Osteoblast (primary cell): ENCODE measurements at regions not wholly inside any gene's neighbourhood (a gene's known extent, or its start where the extent isn't known, plus 50 kb on each side); places are given as distances from the start of the nearest gene placed in this dataset.

Experiments used
- DNase-seq: peaks from one replicate; pipeline ENCODE4 v3.0.0; 2011; ENCODE audit warnings: low spot score, mixed read lengths; ENCODE audit not compliant: insufficient read length; ENCODE audit errors: missing footprints
- H2AFZ ChIP-seq: 2 replicates; pipeline ENCODE4 v1.6.0; 2011; ENCODE audit warnings: mild to moderate bottlenecking, low read length
- H3K27ac ChIP-seq: 2 replicates; pipeline ENCODE4 v1.5.1; 2011; ENCODE audit warnings: mild to moderate bottlenecking, low read depth, low read length, moderate library complexity
- H3K27me3 ChIP-seq: 2 replicates; pipeline ENCODE4 v1.6.0; 2012; ENCODE audit warnings: mild to moderate bottlenecking, control low read depth, inconsistent platforms, low read length, moderate library complexity; ENCODE audit not compliant: insufficient read depth
- H3K36me3 ChIP-seq: 2 replicates; pipeline ENCODE4 v1.5.1; 2011; ENCODE audit warnings: mild to moderate bottlenecking, low read length, control low read depth, moderate library complexity; ENCODE audit not compliant: insufficient read depth
- H3K4me1 ChIP-seq: 2 replicates; pipeline ENCODE4 v1.5.1; 2011; ENCODE audit warnings: mild to moderate bottlenecking, low read length, control low read depth, moderate library complexity; ENCODE audit not compliant: insufficient read depth
- H3K4me2 ChIP-seq: 2 replicates; pipeline ENCODE4 v1.6.0; 2011; ENCODE audit warnings: mild to moderate bottlenecking, low read length; ENCODE audit not compliant: insufficient read depth
- H3K4me3 ChIP-seq: fragments of 200-600 bp; sonication (generic); 3 replicates; pipeline ENCODE4 v1.5.1; 2012; ENCODE audit warnings: mild to moderate bottlenecking, low read length, inconsistent platforms; ENCODE audit not compliant: insufficient read depth
- H3K79me2 ChIP-seq: 2 replicates; pipeline ENCODE4 v1.6.0; 2012; ENCODE audit warnings: mild to moderate bottlenecking, low read length, control low read depth, inconsistent platforms; ENCODE audit not compliant: insufficient read depth
- H3K9me3 ChIP-seq: 2 replicates; pipeline ENCODE4 v1.5.1; 2011; ENCODE audit warnings: low read depth, low read length, control low read depth
- H4K20me1 ChIP-seq: 2 replicates; pipeline ENCODE4 v1.6.0; 2012; ENCODE audit warnings: mild to moderate bottlenecking, low read length, control low read depth; ENCODE audit not compliant: insufficient read depth
- CTCF ChIP-seq: IDR thresholded peaks from 2 replicates; pipeline ENCODE4 v1.5.1; 2011; ENCODE audit warnings: mild to moderate bottlenecking, low read depth, low read length, moderate library complexity; ENCODE audit errors: extremely low read depth

- Histone ChIP-seq H3K27me3 (no peaks in the 10 kb centered on the region), H3K9me3 (no peaks in the 10 kb centered on the region), H3K27ac (no peak overlapping the region), H3K4me3 (no peak overlapping the region), H3K4me2 (no peak overlapping the region), H3K79me2 (no peaks in the 10 kb centered on the region), H3K4me1 (no peaks in the 10 kb centered on the region), H3K36me3 (no peaks in the 10 kb centered on the region), H4K20me1 (no peaks in the 10 kb centered on the region), H2AFZ (no peak overlapping the region)
- no peak for DNase-seq
- TF ChIP-seq CTCF, result no peak
Measured at GRCh38 chr4:34720571-34720970, 1523.7 kb downstream of the ARAP2 start.

GRCh38 chr4:34721835-34722234 is 1522.5 kb downstream of the ARAP2 start:
- Histone ChIP-seq H3K27me3 (no peaks in the 10 kb centered on the region), H3K4me2 (no peak overlapping the region), H3K27ac (no peak overlapping the region), H3K4me3 (no peak overlapping the region), H3K4me1 (no peaks in the 10 kb centered on the region), H4K20me1 (no peaks in the 10 kb centered on the region), H3K79me2 (no peaks in the 10 kb centered on the region), H3K36me3 (no peaks in the 10 kb centered on the region), H3K9me3 (no peaks in the 10 kb centered on the region), H2AFZ (no peak overlapping the region)
- TF ChIP-seq CTCF, result no peak
- DNase-seq, result no peak

GRCh38 chr4:34723605-34724004 is 1520.7 kb downstream of the ARAP2 start:
- H4K20me1 ChIP-seq, result no peaks in the 10 kb centered on the region
- DNase-seq, result no peak
- no peaks in the 10 kb centered on the region for H3K9me3 ChIP-seq
- no peaks in the 10 kb centered on the region for H3K27me3 ChIP-seq
- no peak overlapping the region for H3K27ac ChIP-seq
- no peak for TF ChIP-seq CTCF
- H3K4me3 ChIP-seq, result no peak overlapping the region
- no peaks in the 10 kb centered on the region for H3K4me1 ChIP-seq
- H2AFZ ChIP-seq, result no peak overlapping the region
- H3K4me2 ChIP-seq, result no peak overlapping the region
- H3K79me2 ChIP-seq, result no peaks in the 10 kb centered on the region
- no peaks in the 10 kb centered on the region for H3K36me3 ChIP-seq

GRCh38 chr4:34724491-34724890 is 1519.8 kb downstream of the ARAP2 start:
- Histone ChIP-seq H2AFZ (no peak overlapping the region), H3K27me3 (no peaks in the 10 kb centered on the region), H3K9me3 (no peaks in the 10 kb centered on the region), H3K4me2 (no peak overlapping the region), H3K79me2 (no peaks in the 10 kb centered on the region), H3K4me3 (no peak overlapping the region), H3K36me3 (no peaks in the 10 kb centered on the region), H3K4me1 (no peaks in the 10 kb centered on the region), H4K20me1 (no peaks in the 10 kb centered on the region), H3K27ac (no peak overlapping the region)
- no peak for TF ChIP-seq CTCF
- no peak for DNase-seq
